K562 (cell line): ENCODE measurements at regions not wholly inside any gene's neighbourhood (a gene's known extent, or its start where the extent isn't known, plus 50 kb on each side); places are given as distances from the start of the nearest gene placed in this dataset.

Source experiments
- ATAC-seq: fragments of 200-7000 bp; cut with Tn5 transposase; 3 replicates; pipeline ENCODE4 v1.9.1; 2020; ENCODE audit warnings: moderate library complexity
- BruUV-seq: library from RNA; stranded (reverse); fragments of 400-500 nt; replicated peaks from 2 replicates; lab custom pipeline; 2021; lab: Mats Ljungman, UMichigan
- CTCF ChIA-PET: fragments of 300-600 bp; formaldehyde crosslinking; extraction: SDS; loops from one replicate; lab custom pipeline; 2021; ENCODE audit warnings: low intra/inter-chr PET ratio; lab: Yijun Ruan, JAX
- POLR2A ChIA-PET: fragments of 300-600, 350-650 bp; sonication (Branson Sonifier 250); formaldehyde crosslinking; extraction: SDS; loops from one replicate; lab custom pipeline; 2021; ENCODE audit warnings: antibody characterized with exemption, inconsistent platforms; lab: Yijun Ruan, JAX
- DNase-seq, 4 experiments: peaks; one replicate each; pipeline versions ENCODE4 v3.0.0 to v3.0.0-alpha.2; 2011 to 2018; ENCODE audit warnings: low spot score in 3 of 4, mixed read lengths in 3 of 4; ENCODE audit errors: extremely low read depth in 1 of 4
- FAIRE-seq: peaks from 2 replicates; lab custom pipeline; 2011; peaks lifted over from hg19 to GRCh38; lab: Jason Lieb, UNC
- H2AFZ ChIP-seq: 2 replicates; pipeline ENCODE4 v1.6.0; 2011; ENCODE audit warnings: low read depth, low read length, control low read depth, inconsistent platforms
- H3K27ac ChIP-seq: fragments of 200-600 bp; 3 replicates; pipeline ENCODE4 v1.8.0; 2011; ENCODE audit warnings: low read depth, mild to moderate bottlenecking, control low read depth, inconsistent platforms, low read length, moderate library complexity, mixed read lengths; ENCODE audit errors: extremely low read depth
- H3K27me3 ChIP-seq, 2 experiments: fragments of 300-600 bp in 1 of 2; 2 replicates in 1 of 2; 3 replicates in 1 of 2; pipeline versions ENCODE4 v1.6.0 to v1.8.0; 2011; ENCODE audit warnings: inconsistent platforms in 2 of 2, low read length in 2 of 2, mild to moderate bottlenecking in 1 of 2, mixed read lengths in 1 of 2, moderate library complexity in 1 of 2; ENCODE audit not compliant: control insufficient read depth in 2 of 2, insufficient read depth in 2 of 2
- H3K36me3 ChIP-seq: fragments of 300-600 bp; 3 replicates; pipeline ENCODE4 v1.8.0; 2011; ENCODE audit warnings: mild to moderate bottlenecking, low read length, inconsistent platforms; ENCODE audit not compliant: control insufficient read depth, insufficient read depth
- H3K4me1 ChIP-seq, 2 experiments: fragments of 200-600 bp in 1 of 2; replicated peaks in 1 of 2; 2 replicates in 1 of 2; 3 replicates in 1 of 2; pipeline versions ENCODE4 v1.5.1 to v1.8.0; 2011; ENCODE audit warnings: inconsistent platforms in 2 of 2, low read length in 2 of 2, mild to moderate bottlenecking in 1 of 2, mixed read lengths in 1 of 2, moderate library complexity in 1 of 2; ENCODE audit not compliant: control insufficient read depth in 2 of 2, insufficient read depth in 2 of 2
- H3K4me2 ChIP-seq: 2 replicates; pipeline ENCODE4 v1.6.1; 2011; ENCODE audit warnings: low read length, control low read depth, inconsistent platforms, mixed read lengths; ENCODE audit not compliant: insufficient read depth
- H3K4me3 ChIP-seq: fragments of 200-600 bp; sonication (generic), shearing (Covaris generic); 2 replicates; pipeline ENCODE4 v1.5.1; 2016; ENCODE audit warnings: control low read depth, inconsistent platforms
- H3K79me2 ChIP-seq: fragments of 200-600 bp; 3 replicates; pipeline ENCODE4 v1.8.0; 2011; ENCODE audit warnings: low read length, inconsistent platforms; ENCODE audit not compliant: control insufficient read depth, insufficient read depth
- H3K9ac ChIP-seq, 2 experiments: 2 replicates each; pipeline versions ENCODE4 v1.6.0 to v1.6.1; 2011; ENCODE audit warnings: low read depth in 2 of 2, low read length in 2 of 2, control low read depth in 1 of 2, inconsistent platforms in 1 of 2, mild to moderate bottlenecking in 1 of 2, mixed read lengths in 1 of 2; ENCODE audit not compliant: insufficient read depth in 1 of 2
- H3K9me1 ChIP-seq: one replicate; pipeline ENCODE4 v1.6.0; 2011; ENCODE audit warnings: inconsistent platforms, mild to moderate bottlenecking, low read length, moderate library complexity; ENCODE audit not compliant: control insufficient read depth, insufficient read depth
- H3K9me3 ChIP-seq: replicated peaks from 2 replicates; pipeline ENCODE4 v1.5.1; 2011; ENCODE audit warnings: low read depth, low read length, inconsistent platforms; ENCODE audit not compliant: control insufficient read depth, insufficient read depth
- H4K20me1 ChIP-seq: replicated peaks from 2 replicates; pipeline ENCODE4 v1.6.1; 2011; ENCODE audit warnings: low read length, inconsistent platforms, mixed read lengths; ENCODE audit not compliant: control insufficient read depth, insufficient read depth
- ELF2 ChIP-seq: fragments of 250-450 bp; sonication (Bioruptor Pico); IDR thresholded peaks from 2 replicates; pipeline ENCODE4 v1.5.0; 2021; ENCODE audit warnings: mild to moderate bottlenecking
- EP300 ChIP-seq: IDR thresholded peaks from 2 replicates; pipeline ENCODE4 v1.6.1; 2012; ENCODE audit warnings: low read length, improper control_type of control experiment
- ESRRB ChIP-seq: fragments of 250-450 bp; sonication (Bioruptor Pico); IDR thresholded peaks from 2 replicates; pipeline ENCODE4 v1.5.0; 2020; ENCODE audit warnings: mild to moderate bottlenecking, moderate library complexity, borderline replicate concordance
- FIP1L1 ChIP-seq: fragments of 200-400 bp; formaldehyde crosslinking; IDR thresholded peaks from 2 replicates; pipeline ENCODE4 v1.6.1; 2018; ENCODE audit warnings: mild to moderate bottlenecking, low read depth, low read length; ENCODE audit not compliant: poor library complexity, severe bottlenecking
- HCFC1 ChIP-seq: IDR thresholded peaks from 2 replicates; pipeline ENCODE4 v1.6.1; 2012; ENCODE audit warnings: low read depth, low read length, improper control_type of control experiment
- HIVEP1 ChIP-seq: fragments of 250-450 bp; sonication (Bioruptor Pico); IDR thresholded peaks from 2 replicates; pipeline ENCODE4 v1.4.0; 2020; ENCODE audit warnings: mild to moderate bottlenecking
- SRSF1 ChIP-seq: fragments of 200-400 bp; formaldehyde crosslinking; IDR thresholded peaks from 2 replicates; pipeline ENCODE4 v1.6.1; 2017; ENCODE audit warnings: mild to moderate bottlenecking, low read depth, low read length, moderate library complexity
- TBP ChIP-seq: optimal IDR thresholded peaks from 2 replicates; pipeline ENCODE3; 2011; ENCODE audit warnings: low read depth, low read length, improper control_type of control experiment
- ZNF324 ChIP-seq: fragments of 250-450 bp; sonication (Bioruptor Pico); IDR thresholded peaks from 2 replicates; pipeline ENCODE4 v1.4.0; 2020; ENCODE audit warnings: mild to moderate bottlenecking
- ZNF584 ChIP-seq: fragments of 200-800 bp; sonication (Bioruptor generic); IDR thresholded peaks from 2 replicates; pipeline ENCODE4 v1.6.1; 2016; ENCODE audit warnings: low read depth, mild to moderate bottlenecking, missing genetic modification characterization, missing compliant biosample characterization
- WGBS: fragments of 100-300 bp; shearing (Covaris generic); methylation state at CpG from one replicate; pipeline ENCODE4 v1.1.6; 2016; ENCODE audit warnings: low coverage, mixed read lengths; ENCODE audit not compliant: insufficient coverage; ENCODE audit errors: missing lambda C conversion rate; 5-methylcytosine and 5-hydroxymethylcytosine counted together
- in situ Hi-C: fragments of 300-500 bp; cut with MboI; formaldehyde crosslinking; loops from 4 replicates; pipeline ENCODE4 v1.15.0; 2018; ENCODE audit warnings: inconsistent platforms, mixed read lengths
- intact Hi-C: fragments of 100-400 bp; cut with micrococcal nuclease; formaldehyde crosslinking; loops from 2 replicates; pipeline ENCODE4 v1.14.2; 2022
- TF ChIP-seq, protein P1 (sequence below): fragments of 450-650 bp; IDR thresholded peaks from 2 replicates; pipeline ENCODE4 v1.6.1; 2016
- TF ChIP-seq, protein P2 (sequence below): fragments of 250-450 bp; sonication (Bioruptor Pico); IDR thresholded peaks from 2 replicates; pipeline ENCODE4 v1.9.0; 2021; ENCODE audit warnings: mild to moderate bottlenecking, inconsistent platforms
- TF ChIP-seq, protein P3 (sequence below): fragments of 450-650 bp; IDR thresholded peaks from 2 replicates; pipeline ENCODE4 v1.6.1; 2018; ENCODE audit warnings: mild to moderate bottlenecking, low read depth; ENCODE audit not compliant: partially characterized antibody
- TF ChIP-seq, protein P4 (sequence below), 2 experiments: fragments of 200-800 bp in 1 of 2; sonication (Bioruptor generic) in 1 of 2; sonication (generic) in 1 of 2; formaldehyde crosslinking in 1 of 2; IDR thresholded peaks in 1 of 2; conservative IDR thresholded peaks in 1 of 2; 2 replicates each; pipeline versions ENCODE4 v1.5.0 to v1.6.1; 2016 to 2020; ENCODE audit warnings: missing compliant biosample characterization in 1 of 2, missing genetic modification characterization in 1 of 2, missing genetic modification reagents in 1 of 2

DNA sequence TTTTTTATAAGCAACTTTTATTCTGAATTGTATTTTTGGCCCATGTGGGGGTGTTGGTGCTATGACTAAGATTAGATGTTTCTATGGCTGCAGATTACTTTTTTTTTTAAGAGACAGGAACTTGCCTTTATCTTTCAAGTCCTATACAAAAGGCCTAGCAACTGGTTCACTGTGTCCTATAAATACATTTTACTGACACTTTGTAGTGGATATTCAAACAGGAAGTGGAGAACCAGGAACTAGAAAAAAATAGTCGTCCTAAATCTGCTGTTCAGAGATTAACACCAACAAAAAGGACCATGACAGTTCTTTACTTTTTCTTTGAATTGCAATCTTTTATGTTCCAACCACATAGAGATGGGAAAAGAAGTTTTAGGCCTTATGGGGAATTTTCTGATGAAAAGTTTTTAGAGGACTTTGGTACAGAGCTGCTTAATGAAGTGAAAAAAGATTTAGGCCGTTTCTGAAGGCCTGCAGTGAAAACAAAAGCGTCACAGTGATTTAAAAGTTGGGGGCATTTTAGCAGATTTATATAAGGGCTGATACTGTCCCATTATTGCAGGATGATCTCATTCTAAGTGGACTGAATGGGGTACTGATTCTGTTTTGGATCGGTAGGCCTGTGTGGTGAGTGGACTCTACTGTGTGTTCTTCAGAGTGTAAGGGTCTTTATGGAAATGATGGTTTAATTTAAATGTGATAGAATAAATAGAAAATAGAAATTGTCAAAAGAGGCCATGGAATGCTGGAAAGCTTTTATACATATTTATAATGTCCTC is 136.4 kb upstream of the DEPDC1 start:
- Histone ChIP-seq H3K9me1 (no peaks in the 10 kb centered on the region), H3K4me3 (no peak overlapping the region), H3K36me3 (no peaks in the 10 kb centered on the region), H3K9ac (no peak overlapping the region), H3K27ac (no peak overlapping the region), H3K27me3 (no peaks in the 10 kb centered on the region), H3K9me3 (0 out of 2 replicates have a peak, but pooled peaks cover 1% of the 10 kb centered on the region), H3K79me2 (no peaks in the 10 kb centered on the region), H2AFZ (no peak overlapping the region), H3K4me2 (no peak overlapping the region), H3K4me1 (no peaks in the 10 kb centered on the region), H4K20me1 (no peaks in the 10 kb centered on the region)
- intact Hi-C loops (no loop called here), in situ Hi-C loops (no loop called here)
- WGBS = 0% methylated on average over 4 of the region's 4 CpGs
- no peak for DNase-seq
- BruUV-seq = no TSS peak
- POLR2A ChIA-PET = no interaction called here
- no peak for ATAC-seq
- CTCF ChIA-PET = no interaction called here
- no peak for FAIRE-seq
- TF ChIP-seq HCFC1 = no peak
- TF ChIP-seq SRSF1 = no peak
- TF ChIP-seq, protein P1, sequence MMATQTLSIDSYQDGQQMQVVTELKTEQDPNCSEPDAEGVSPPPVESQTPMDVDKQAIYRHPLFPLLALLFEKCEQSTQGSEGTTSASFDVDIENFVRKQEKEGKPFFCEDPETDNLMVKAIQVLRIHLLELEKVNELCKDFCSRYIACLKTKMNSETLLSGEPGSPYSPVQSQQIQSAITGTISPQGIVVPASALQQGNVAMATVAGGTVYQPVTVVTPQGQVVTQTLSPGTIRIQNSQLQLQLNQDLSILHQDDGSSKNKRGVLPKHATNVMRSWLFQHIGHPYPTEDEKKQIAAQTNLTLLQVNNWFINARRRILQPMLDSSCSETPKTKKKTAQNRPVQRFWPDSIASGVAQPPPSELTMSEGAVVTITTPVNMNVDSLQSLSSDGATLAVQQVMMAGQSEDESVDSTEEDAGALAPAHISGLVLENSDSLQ = no peak
- no peak for TF ChIP-seq ZNF584 (CRISPR knock-in tag)
- TF ChIP-seq EP300 = no peak
- TF ChIP-seq, protein P2, sequence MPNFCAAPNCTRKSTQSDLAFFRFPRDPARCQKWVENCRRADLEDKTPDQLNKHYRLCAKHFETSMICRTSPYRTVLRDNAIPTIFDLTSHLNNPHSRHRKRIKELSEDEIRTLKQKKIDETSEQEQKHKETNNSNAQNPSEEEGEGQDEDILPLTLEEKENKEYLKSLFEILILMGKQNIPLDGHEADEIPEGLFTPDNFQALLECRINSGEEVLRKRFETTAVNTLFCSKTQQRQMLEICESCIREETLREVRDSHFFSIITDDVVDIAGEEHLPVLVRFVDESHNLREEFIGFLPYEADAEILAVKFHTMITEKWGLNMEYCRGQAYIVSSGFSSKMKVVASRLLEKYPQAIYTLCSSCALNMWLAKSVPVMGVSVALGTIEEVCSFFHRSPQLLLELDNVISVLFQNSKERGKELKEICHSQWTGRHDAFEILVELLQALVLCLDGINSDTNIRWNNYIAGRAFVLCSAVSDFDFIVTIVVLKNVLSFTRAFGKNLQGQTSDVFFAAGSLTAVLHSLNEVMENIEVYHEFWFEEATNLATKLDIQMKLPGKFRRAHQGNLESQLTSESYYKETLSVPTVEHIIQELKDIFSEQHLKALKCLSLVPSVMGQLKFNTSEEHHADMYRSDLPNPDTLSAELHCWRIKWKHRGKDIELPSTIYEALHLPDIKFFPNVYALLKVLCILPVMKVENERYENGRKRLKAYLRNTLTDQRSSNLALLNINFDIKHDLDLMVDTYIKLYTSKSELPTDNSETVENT = no peak
- TF ChIP-seq FIP1L1 = no peak
- TF ChIP-seq, protein P3, sequence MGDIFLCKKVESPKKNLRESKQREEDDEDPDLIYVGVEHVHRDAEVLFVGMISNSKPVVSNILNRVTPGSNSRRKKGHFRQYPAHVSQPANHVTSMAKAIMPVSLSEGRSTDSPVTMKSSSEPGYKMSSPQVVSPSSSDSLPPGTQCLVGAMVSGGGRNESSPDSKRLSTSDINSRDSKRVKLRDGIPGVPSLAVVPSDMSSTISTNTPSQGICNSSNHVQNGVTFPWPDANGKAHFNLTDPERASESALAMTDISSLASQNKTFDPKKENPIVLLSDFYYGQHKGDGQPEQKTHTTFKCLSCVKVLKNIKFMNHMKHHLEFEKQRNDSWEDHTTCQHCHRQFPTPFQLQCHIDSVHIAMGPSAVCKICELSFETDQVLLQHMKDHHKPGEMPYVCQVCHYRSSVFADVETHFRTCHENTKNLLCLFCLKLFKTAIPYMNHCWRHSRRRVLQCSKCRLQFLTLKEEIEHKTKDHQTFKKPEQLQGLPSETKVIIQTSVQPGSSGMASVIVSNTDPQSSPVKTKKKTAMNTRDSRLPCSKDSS = no peak
- TF ChIP-seq, protein P4, sequence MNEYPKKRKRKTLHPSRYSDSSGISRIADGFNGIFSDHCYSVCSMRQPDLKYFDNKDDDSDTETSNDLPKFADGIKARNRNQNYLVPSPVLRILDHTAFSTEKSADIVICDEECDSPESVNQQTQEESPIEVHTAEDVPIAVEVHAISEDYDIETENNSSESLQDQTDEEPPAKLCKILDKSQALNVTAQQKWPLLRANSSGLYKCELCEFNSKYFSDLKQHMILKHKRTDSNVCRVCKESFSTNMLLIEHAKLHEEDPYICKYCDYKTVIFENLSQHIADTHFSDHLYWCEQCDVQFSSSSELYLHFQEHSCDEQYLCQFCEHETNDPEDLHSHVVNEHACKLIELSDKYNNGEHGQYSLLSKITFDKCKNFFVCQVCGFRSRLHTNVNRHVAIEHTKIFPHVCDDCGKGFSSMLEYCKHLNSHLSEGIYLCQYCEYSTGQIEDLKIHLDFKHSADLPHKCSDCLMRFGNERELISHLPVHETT (CRISPR knock-in tag; conservative IDR thresholded peaks at IDR 0.05 in 1 of 2, IDR thresholded peaks at IDR 0.05 in 1 of 2) = no peak
- no peak for TF ChIP-seq ZNF324 (CRISPR knock-in tag)
- TF ChIP-seq HIVEP1 = no peak
- no peak for TF ChIP-seq TBP
- no peak for TF ChIP-seq ESRRB (CRISPR knock-in tag)
- TF ChIP-seq ELF2 = no peak
